H9 (cell line): ENCODE measurements at regions not wholly inside any gene's neighbourhood (a gene's known extent, or its start where the extent isn't known, plus 50 kb on each side); places are given as distances from the start of the nearest gene placed in this dataset.

Experiments used
- DNase-seq: peaks from one replicate; pipeline ENCODE4 v3.0.0-alpha.2; 2017
- H2AFZ ChIP-seq: one replicate; pipeline ENCODE4 v1.6.1; 2013; ENCODE audit warnings: mild to moderate bottlenecking, low read length, control low read depth, moderate library complexity
- H2AK5ac ChIP-seq: 2 replicates; pipeline ENCODE4 v1.6.1; 2013; ENCODE audit warnings: low read length, control low read depth, mixed read lengths; ENCODE audit not compliant: insufficient read length
- H2BK120ac ChIP-seq: one replicate; pipeline ENCODE4 v1.6.1; 2013; ENCODE audit warnings: low read depth, mild to moderate bottlenecking, low read length, control low read depth, inconsistent platforms; ENCODE audit not compliant: poor library complexity, severe bottlenecking
- H2BK12ac ChIP-seq: 2 replicates; pipeline ENCODE4 v1.6.1; 2013; ENCODE audit warnings: low read length, control low read depth, mixed read lengths, low read depth; ENCODE audit not compliant: insufficient read length
- H2BK15ac ChIP-seq: 2 replicates; pipeline ENCODE4 v1.6.1; 2013; ENCODE audit warnings: low read depth, low read length, control low read depth
- H2BK20ac ChIP-seq: one replicate; pipeline ENCODE4 v1.6.1; 2013; ENCODE audit warnings: low read depth, mild to moderate bottlenecking, low read length, control low read depth, inconsistent platforms; ENCODE audit not compliant: poor library complexity, severe bottlenecking
- H2BK5ac ChIP-seq: 2 replicates; pipeline ENCODE4 v1.6.1; 2013; ENCODE audit warnings: low read length, control low read depth, mixed read lengths; ENCODE audit not compliant: insufficient read length
- H3K14ac ChIP-seq: 2 replicates; pipeline ENCODE4 v1.6.1; 2013; ENCODE audit warnings: low read length, control low read depth; ENCODE audit not compliant: insufficient read depth
- H3K18ac ChIP-seq: 2 replicates; pipeline ENCODE4 v1.6.1; 2013; ENCODE audit warnings: low read depth, mild to moderate bottlenecking, mixed read lengths, low read length, control low read depth; ENCODE audit not compliant: insufficient read length
- H3K23ac ChIP-seq: 2 replicates; pipeline ENCODE4 v1.6.1; 2013; ENCODE audit warnings: low read length, control low read depth, mixed read lengths, low read depth; ENCODE audit not compliant: insufficient read length
- H3K23me2 ChIP-seq: 2 replicates; pipeline ENCODE4 v1.6.1; 2013; ENCODE audit warnings: low read depth, mild to moderate bottlenecking, mixed read lengths, low read length, control low read depth; ENCODE audit not compliant: insufficient read length, poor library complexity, severe bottlenecking
- H3K27ac ChIP-seq: 2 replicates; pipeline ENCODE4 v1.5.1; 2013; ENCODE audit warnings: low read length, control low read depth, mixed read lengths, low read depth; ENCODE audit not compliant: insufficient read length
- H3K27me3 ChIP-seq: 2 replicates; pipeline ENCODE4 v1.6.1; 2013; ENCODE audit warnings: low read length, control low read depth, inconsistent platforms; ENCODE audit not compliant: insufficient read depth
- H3K4ac ChIP-seq: 2 replicates; pipeline ENCODE4 v1.6.1; 2013; ENCODE audit warnings: low read depth, mild to moderate bottlenecking, control low read depth, inconsistent platforms, low read length, moderate library complexity
- H3K4me1 ChIP-seq: 2 replicates; pipeline ENCODE4 v1.6.1; 2013; ENCODE audit warnings: low read length, control low read depth, inconsistent platforms; ENCODE audit not compliant: insufficient read depth
- H3K4me2 ChIP-seq: 2 replicates; pipeline ENCODE4 v1.6.1; 2013; ENCODE audit warnings: low read length, control low read depth, mixed read lengths; ENCODE audit not compliant: insufficient read length, insufficient read depth
- H3K56ac ChIP-seq: 2 replicates; pipeline ENCODE4 v1.6.1; 2013; ENCODE audit warnings: low read depth, mild to moderate bottlenecking, mixed read lengths, low read length, control low read depth; ENCODE audit not compliant: insufficient read length
- H3K79me1 ChIP-seq: 2 replicates; pipeline ENCODE4 v1.6.1; 2013; ENCODE audit warnings: low read depth, mild to moderate bottlenecking, moderate library complexity, low read length, control low read depth, inconsistent platforms; ENCODE audit not compliant: insufficient read depth, poor library complexity, severe bottlenecking
- H3K79me2 ChIP-seq: 2 replicates; pipeline ENCODE4 v1.6.1; 2013; ENCODE audit warnings: low read length, control low read depth, inconsistent platforms; ENCODE audit not compliant: insufficient read depth
- H3K9ac ChIP-seq: 2 replicates; pipeline ENCODE4 v1.6.1; 2013; ENCODE audit warnings: low read length, control low read depth, mixed read lengths; ENCODE audit not compliant: insufficient read length; ENCODE audit errors: extremely low read depth
- H3K9me3 ChIP-seq: one replicate; pipeline ENCODE4 v1.6.1; 2013; ENCODE audit warnings: low read depth, low read length, inconsistent platforms; ENCODE audit not compliant: control insufficient read depth
- H3T11ph ChIP-seq: one replicate; pipeline ENCODE4 v1.6.1; 2013; ENCODE audit warnings: mild to moderate bottlenecking, low read length, control low read depth, inconsistent platforms
- H4K20me1 ChIP-seq: one replicate; pipeline ENCODE4 v1.6.1; 2013; ENCODE audit not compliant: control insufficient read depth, insufficient read length, insufficient read depth
- H4K5ac ChIP-seq: 2 replicates; pipeline ENCODE4 v1.6.1; 2013; ENCODE audit warnings: low read depth, mild to moderate bottlenecking, mixed read lengths, low read length, control low read depth; ENCODE audit not compliant: insufficient read length
- H4K8ac ChIP-seq: replicated peaks from 2 replicates; pipeline ENCODE4 v1.6.1; 2013; ENCODE audit warnings: low read length, control low read depth, mixed read lengths, low read depth; ENCODE audit not compliant: insufficient read length
- H4K91ac ChIP-seq: 2 replicates; pipeline ENCODE4 v1.6.1; 2013; ENCODE audit warnings: low read depth, mild to moderate bottlenecking, moderate library complexity, mixed read lengths, low read length, control low read depth; ENCODE audit not compliant: insufficient read length
- H3K27ac Mint-ChIP-seq, 3 experiments: 2 replicates in 2 of 3; 3 replicates in 1 of 3; pipeline ENCODE4 v1.8.0; 2020 to 2021; ENCODE audit warnings: mixed read lengths in 3 of 3, mild to moderate bottlenecking in 1 of 3, moderate library complexity in 1 of 3
- H3K27me3 Mint-ChIP-seq: 2 replicates; pipeline ENCODE4 v1.8.0; 2021; ENCODE audit warnings: low read depth, mild to moderate bottlenecking, moderate library complexity, mixed read lengths
- H3K36me3 Mint-ChIP-seq, 3 experiments: 2 replicates in 2 of 3; 3 replicates in 1 of 3; pipeline ENCODE4 v1.8.0; 2020 to 2021; ENCODE audit warnings: low read depth in 3 of 3, mixed read lengths in 3 of 3; ENCODE audit not compliant: insufficient read depth in 1 of 3
- H3K4me1 Mint-ChIP-seq, 2 experiments: 2 replicates each; pipeline ENCODE4 v1.8.0; 2020; ENCODE audit warnings: mixed read lengths in 2 of 2
- H3K4me3 Mint-ChIP-seq, 2 experiments: 2 replicates in 1 of 2; 3 replicates in 1 of 2; pipeline ENCODE4 v1.8.0; 2020 to 2021; ENCODE audit warnings: mild to moderate bottlenecking in 2 of 2, mixed read lengths in 2 of 2, moderate library complexity in 1 of 2
- H3K9me3 Mint-ChIP-seq, 2 experiments: 2 replicates in 1 of 2; 3 replicates in 1 of 2; pipeline ENCODE4 v1.8.0; 2020; ENCODE audit warnings: mild to moderate bottlenecking in 2 of 2, mixed read lengths in 2 of 2, moderate library complexity in 1 of 2
- CTCF ChIP-seq: fragments of 200-600 bp; sonication (generic); conservative IDR thresholded peaks from 3 replicates; pipeline ENCODE4 v1.8.0; 2021; ENCODE audit warnings: antibody characterized with exemption, mild to moderate bottlenecking
- WGBS: extraction: QIAGEN DNeasy Blood & Tissue Kit; methylation state at CpG from one replicate; pipeline ENCODE4 v1.1.7; 2013; ENCODE audit warnings: missing lambda C conversion rate, low lambda C conversion rate, mixed read lengths; ENCODE audit not compliant: insufficient read length; ENCODE audit errors: extremely low coverage; 5-methylcytosine and 5-hydroxymethylcytosine counted together

- Histone ChIP-seq H4K5ac (no peak overlapping the region), H4K91ac (no peak overlapping the region), H3K23me2 (no peaks in the 10 kb centered on the region), H3K4me2 (no peak overlapping the region), H3K18ac (no peak overlapping the region), H3K27me3 (no peaks in the 10 kb centered on the region), H2BK20ac (no peak overlapping the region), H3K9me3 (no peaks in the 10 kb centered on the region), H2AK5ac (no peak overlapping the region), H3K4ac (no peak overlapping the region), H4K20me1 (no peaks in the 10 kb centered on the region), H2AFZ (no peak overlapping the region), H3K23ac (no peak overlapping the region), H3K27ac (no peak overlapping the region), H2BK5ac (no peak overlapping the region), H3K4me1 (no peaks in the 10 kb centered on the region), H3K14ac (no peak overlapping the region), H2BK15ac (no peak overlapping the region), H4K8ac (no peak overlapping the region), H3K9ac (no peak overlapping the region), H3K79me1 (no peaks in the 10 kb centered on the region), H2BK12ac (no peak overlapping the region), H3K56ac (no peak overlapping the region), H3K79me2 (no peaks in the 10 kb centered on the region), H2BK120ac (no peak overlapping the region), H3T11ph (no peak overlapping the region)
- Mint-ChIP-seq H3K27ac (no peak overlapping the region), H3K4me3 (no peak overlapping the region), H3K36me3 (no peaks in the 10 kb centered on the region), H3K27me3 (no peaks in the 10 kb centered on the region; the same call in 1 of the 2 replicates), H3K4me1 (0 out of 4 replicates have a peak, but pooled peaks cover 2% of the 10 kb centered on the region in 2 experiments), H3K9me3 (no peaks in the 10 kb centered on the region)
- WGBS, result no CpG with 5 or more reads among the region's 4 CpGs
- no peak for DNase-seq
- no peak for TF ChIP-seq CTCF
These were observed 168.7 kb downstream of the RPS24 start for GRCh38 chr10:78202386-78202785.
